Calu3 (cell line): ENCODE measurements at regions not wholly inside any gene's neighbourhood (a gene's known extent, or its start where the extent isn't known, plus 50 kb on each side); places are given as distances from the start of the nearest gene placed in this dataset.

Experiments
- BruUV-seq: library from RNA; stranded (reverse); fragments of 400-500 nt; replicated peaks from 2 replicates; lab custom pipeline; 2021; lab: Mats Ljungman, UMichigan
- CTCF ChIA-PET: fragments of 300-600 bp; sonication (Branson Sonifier 250); formaldehyde crosslinking; loops from one replicate; lab custom pipeline; 2022; ENCODE audit warnings: antibody characterized with exemption; lab: Charles Lee
- DNase-seq: peaks from one replicate; pipeline ENCODE4 v3.0.0; 2022
- H3K27ac Mint-ChIP-seq: one replicate; pipeline ENCODE4 v1.8.0; 2022; ENCODE audit warnings: mixed read lengths; ENCODE audit not compliant: unreplicated experiment
- H3K27me3 Mint-ChIP-seq: one replicate; pipeline ENCODE4 v1.8.0; 2022; ENCODE audit warnings: mixed read lengths; ENCODE audit not compliant: unreplicated experiment
- H3K36me3 Mint-ChIP-seq: one replicate; pipeline ENCODE4 v1.8.0; 2022; ENCODE audit warnings: mild to moderate bottlenecking, moderate library complexity, mixed read lengths; ENCODE audit not compliant: insufficient read depth, unreplicated experiment
- H3K4me1 Mint-ChIP-seq: one replicate; pipeline ENCODE4 v1.8.0; 2022; ENCODE audit warnings: mild to moderate bottlenecking, low read depth, mixed read lengths; ENCODE audit not compliant: unreplicated experiment
- H3K4me3 Mint-ChIP-seq: one replicate; pipeline ENCODE4 v1.8.0; 2022; ENCODE audit warnings: mild to moderate bottlenecking, low read depth, moderate library complexity, mixed read lengths; ENCODE audit not compliant: unreplicated experiment
- H3K9me3 Mint-ChIP-seq: one replicate; pipeline ENCODE4 v1.8.0; 2022; ENCODE audit warnings: low read depth, mixed read lengths; ENCODE audit not compliant: unreplicated experiment
- intact Hi-C: fragments of 100-400 bp; cut with micrococcal nuclease; formaldehyde crosslinking; loops from one replicate; pipeline ENCODE4 v1.10.0; 2022; ENCODE audit not compliant: unreplicated experiment
- TF ChIP-seq, protein P1 (sequence below): fragments of 200-600 bp; IDR thresholded peaks from one replicate; pipeline ENCODE4 v1.8.0; 2022; ENCODE audit warnings: antibody characterized with exemption; ENCODE audit not compliant: unreplicated experiment

DNA sequence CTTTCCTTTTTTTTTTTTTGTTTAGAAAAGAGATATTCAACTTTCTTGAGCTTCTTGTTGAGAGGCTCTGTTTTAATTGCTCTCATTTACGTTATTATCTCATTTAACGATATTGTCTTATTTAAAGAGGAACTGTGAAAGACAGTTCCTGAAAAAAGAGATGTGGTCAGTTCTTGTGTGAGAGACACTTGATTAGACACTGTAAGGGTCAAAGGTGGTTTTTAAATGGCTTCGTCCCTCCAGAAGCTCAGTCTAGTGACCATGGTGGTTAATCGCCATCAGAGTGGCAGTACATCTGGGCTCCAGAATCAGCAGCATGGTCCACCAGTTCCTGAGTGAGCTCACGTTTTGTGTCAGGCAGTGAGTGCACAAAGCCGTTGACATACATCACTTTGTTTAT, 57.9 kb upstream of the KCNA5 start:
- CTCF ChIA-PET = no interaction called here
- intact Hi-C loops = no loop called here
- TF ChIP-seq, protein P1, sequence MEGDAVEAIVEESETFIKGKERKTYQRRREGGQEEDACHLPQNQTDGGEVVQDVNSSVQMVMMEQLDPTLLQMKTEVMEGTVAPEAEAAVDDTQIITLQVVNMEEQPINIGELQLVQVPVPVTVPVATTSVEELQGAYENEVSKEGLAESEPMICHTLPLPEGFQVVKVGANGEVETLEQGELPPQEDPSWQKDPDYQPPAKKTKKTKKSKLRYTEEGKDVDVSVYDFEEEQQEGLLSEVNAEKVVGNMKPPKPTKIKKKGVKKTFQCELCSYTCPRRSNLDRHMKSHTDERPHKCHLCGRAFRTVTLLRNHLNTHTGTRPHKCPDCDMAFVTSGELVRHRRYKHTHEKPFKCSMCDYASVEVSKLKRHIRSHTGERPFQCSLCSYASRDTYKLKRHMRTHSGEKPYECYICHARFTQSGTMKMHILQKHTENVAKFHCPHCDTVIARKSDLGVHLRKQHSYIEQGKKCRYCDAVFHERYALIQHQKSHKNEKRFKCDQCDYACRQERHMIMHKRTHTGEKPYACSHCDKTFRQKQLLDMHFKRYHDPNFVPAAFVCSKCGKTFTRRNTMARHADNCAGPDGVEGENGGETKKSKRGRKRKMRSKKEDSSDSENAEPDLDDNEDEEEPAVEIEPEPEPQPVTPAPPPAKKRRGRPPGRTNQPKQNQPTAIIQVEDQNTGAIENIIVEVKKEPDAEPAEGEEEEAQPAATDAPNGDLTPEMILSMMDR = no peak
- peaks cover 3% of the 10 kb centered on the region for H3K9me3 Mint-ChIP-seq
- no peaks in the 10 kb centered on the region for H3K36me3 Mint-ChIP-seq
- H3K27ac Mint-ChIP-seq = no peak overlapping the region
- DNase-seq = no peak
- H3K27me3 Mint-ChIP-seq = peaks cover 58% of the 10 kb centered on the region
- BruUV-seq = no TSS peak
- H3K4me1 Mint-ChIP-seq = no peaks in the 10 kb centered on the region
- H3K4me3 Mint-ChIP-seq = no peak overlapping the region

DNA sequence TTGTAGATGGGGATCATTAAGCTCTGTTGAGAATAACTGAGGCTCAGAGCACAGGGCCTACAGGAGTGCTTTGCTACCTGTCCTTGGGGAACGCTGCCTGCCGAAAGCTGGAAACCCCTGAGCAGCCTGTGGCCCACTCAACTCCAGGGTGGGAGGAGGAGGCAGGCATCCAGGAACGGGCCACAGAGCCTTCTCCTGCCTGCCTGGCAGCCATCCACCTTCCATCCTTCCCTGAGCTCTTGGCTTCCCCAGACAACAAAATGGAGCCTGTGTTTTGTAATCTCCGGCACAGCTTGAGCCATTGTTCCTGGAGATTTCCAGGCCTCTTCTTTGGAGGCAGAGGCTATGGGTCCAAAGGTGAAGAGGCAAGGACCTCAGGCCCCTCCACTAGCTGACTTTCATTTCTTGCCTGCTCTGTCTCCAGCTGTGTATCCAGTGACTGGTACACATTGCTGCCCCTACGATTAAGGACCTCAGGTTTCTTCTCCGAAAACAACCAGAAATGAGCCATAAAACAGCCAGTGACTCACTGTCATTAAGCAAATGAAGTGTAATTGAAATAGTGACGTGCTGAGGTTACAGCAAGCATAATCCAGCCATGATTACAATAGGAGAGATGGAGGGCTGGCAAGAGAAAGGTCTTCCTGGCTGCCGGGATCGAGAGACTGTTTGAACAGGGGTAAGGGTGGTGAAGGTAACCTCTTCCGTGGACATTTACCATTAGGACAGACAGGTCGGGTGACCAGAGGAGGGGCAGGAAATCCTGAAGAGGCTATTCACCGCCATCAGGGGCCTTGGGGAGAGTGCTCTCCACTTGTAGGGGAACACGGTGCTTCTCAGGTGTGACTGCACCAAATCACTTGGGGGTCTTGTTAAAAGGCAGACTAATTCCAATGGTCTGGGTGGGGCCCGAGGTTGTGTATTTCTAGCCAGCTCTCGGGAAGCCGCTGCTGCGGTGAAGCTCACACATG, 56.3 kb upstream of the KCNA5 start:
- intact Hi-C loops = no loop called here
- TF ChIP-seq, protein P1 = no peak
- Mint-ChIP-seq H3K36me3 (no peaks in the 10 kb centered on the region), H3K4me3 (no peak overlapping the region), H3K27me3 (peaks cover 70% of the 10 kb centered on the region), H3K4me1 (no peaks in the 10 kb centered on the region), H3K9me3 (peaks cover 3% of the 10 kb centered on the region), H3K27ac (no peak overlapping the region)
- no peak for DNase-seq
- BruUV-seq = no TSS peak
- CTCF ChIA-PET = interaction anchor here (0.8 kb wide), 1 partner anchor 39 kb away, joined by 3 read pairs; no protein-coding TSS in a partner anchor

DNA sequence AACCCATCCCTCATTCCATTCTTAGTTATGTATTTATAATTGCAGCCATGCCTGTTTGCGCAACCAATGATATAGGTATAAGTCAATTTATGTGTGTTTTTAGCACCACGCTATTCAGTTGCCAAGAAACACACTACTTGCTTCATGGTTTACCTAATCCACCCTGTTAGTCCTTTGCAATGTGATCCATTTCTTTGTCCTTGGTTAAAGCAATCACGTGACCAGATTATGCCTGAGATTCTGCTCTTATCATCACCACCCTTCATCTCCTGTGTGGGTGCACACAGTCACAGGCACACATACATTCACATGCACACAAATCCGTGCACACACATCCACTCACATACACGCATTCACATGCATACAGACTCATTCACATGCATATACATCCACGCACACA, 52.3 kb upstream of the KCNA5 start:
- no peak overlapping the region for H3K27ac Mint-ChIP-seq
- H3K27me3 Mint-ChIP-seq = peaks cover 67% of the 10 kb centered on the region
- no peak overlapping the region for H3K4me3 Mint-ChIP-seq
- H3K9me3 Mint-ChIP-seq = no peaks in the 10 kb centered on the region
- CTCF ChIA-PET = no interaction called here
- no peak for DNase-seq
- TF ChIP-seq, protein P1 = no peak
- intact Hi-C loops = no loop called here
- H3K36me3 Mint-ChIP-seq = no peaks in the 10 kb centered on the region
- H3K4me1 Mint-ChIP-seq = no peaks in the 10 kb centered on the region
- BruUV-seq = no TSS peak

DNA sequence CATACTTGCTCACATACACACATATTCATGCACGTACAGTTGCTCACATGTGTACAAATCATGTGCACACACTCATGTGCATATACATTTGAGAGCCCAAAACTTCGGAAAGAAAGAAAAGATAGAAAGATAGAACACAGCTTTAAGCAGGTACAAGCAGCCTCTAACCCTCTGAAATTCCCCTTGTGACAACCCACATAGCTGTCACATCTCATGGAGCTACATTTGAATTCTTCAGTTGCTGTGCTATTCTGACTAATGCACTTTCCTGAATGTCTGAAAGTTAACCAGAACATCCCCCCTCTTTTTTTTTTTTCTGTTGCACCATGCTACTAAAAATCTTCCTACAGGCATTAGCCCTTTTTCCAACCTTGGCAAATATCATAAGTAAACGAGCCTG, 51.9 kb upstream of the KCNA5 start:
- Mint-ChIP-seq H3K4me3 (no peak overlapping the region), H3K27me3 (peaks cover 67% of the 10 kb centered on the region), H3K9me3 (no peaks in the 10 kb centered on the region), H3K36me3 (no peaks in the 10 kb centered on the region), H3K27ac (no peak overlapping the region), H3K4me1 (no peaks in the 10 kb centered on the region)
- CTCF ChIA-PET = no interaction called here
- intact Hi-C loops = no loop called here
- no TSS peak for BruUV-seq
- TF ChIP-seq, protein P1 = no peak
- no peak for DNase-seq
